ENCODE measurements at regions not wholly inside any gene's neighbourhood (a gene's known extent, or its start where the extent isn't known, plus 50 kb on each side); places are given as distances from the start of the nearest gene placed in this dataset.
"Not testable (repeated sequence)": the region's sequence is repeated elsewhere in the genome, so short reads cannot be mapped to it uniquely, and the experiment has no call there.

DNA sequence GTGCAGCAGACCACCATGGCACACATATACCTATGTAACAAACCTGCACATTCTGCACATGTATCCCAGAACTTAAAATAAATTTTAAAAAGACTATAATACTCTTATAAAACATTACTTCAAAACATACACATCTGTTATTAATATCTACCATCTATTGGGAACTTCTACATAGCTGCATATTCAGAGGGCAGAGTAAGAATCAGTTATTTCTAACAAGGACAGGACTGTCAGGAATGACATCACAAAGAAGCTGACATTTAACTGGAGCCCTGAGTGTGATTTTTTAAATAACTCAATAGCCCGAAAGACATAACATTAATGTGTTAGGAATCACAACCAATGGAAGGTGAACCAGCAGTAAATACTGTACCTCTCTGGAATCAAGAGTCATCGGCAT, 276.7 kb upstream of the ECI2 start:
- DNase-seq (ENCODE audit: low read depth) = no peak

DNA sequence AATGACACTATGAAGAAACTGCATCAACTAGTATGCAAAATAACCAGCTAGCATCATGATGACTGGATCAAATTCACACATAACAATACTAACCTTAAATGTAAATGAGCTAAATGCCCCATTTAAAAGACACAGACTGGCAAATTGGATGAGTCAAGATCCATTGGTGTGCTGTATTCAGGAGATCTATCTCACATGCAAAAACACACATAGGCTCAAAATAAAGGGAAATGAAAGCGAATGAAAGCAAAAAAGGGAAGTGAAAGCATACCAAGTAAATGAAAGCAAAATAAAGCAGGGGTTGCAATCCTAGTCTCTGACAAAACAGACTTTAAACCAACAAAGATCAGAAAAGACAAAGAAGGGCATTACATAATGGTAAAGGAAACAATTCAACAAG, 272.3 kb upstream of the ECI2 start:
- not testable (repeated sequence) for DNase-seq (ENCODE audit: low read depth)

DNA sequence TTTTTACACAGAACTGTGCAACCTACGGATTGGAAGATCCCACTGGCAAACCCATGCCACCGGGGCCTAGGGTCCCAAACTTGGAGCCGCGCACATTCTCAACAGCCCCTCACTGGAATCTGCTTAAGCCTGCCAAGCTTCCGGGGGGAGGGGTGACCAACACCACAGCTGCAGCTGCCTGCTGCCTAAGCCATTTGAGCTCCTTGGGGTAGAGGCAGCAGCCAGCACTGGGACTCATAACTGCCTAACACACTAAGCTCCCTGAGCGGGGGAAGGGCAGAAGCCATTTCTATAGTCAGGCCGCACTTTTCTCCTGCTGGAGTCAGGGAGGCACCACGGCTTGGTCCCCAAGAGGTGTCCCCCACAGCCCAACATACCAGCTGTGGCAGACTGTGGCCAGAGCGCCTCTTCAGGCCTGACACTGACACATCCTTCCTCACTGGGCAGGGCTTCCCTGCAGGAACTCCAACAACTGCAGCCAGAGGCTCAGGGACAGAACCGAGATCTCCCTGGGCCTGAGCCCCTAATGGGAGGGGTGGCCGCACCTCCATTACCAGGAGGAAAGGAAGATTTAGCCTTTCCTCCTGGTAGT, 270.3 kb upstream of the ECI2 start:
- DNase-seq (ENCODE audit: low read depth) = no peak

DNA sequence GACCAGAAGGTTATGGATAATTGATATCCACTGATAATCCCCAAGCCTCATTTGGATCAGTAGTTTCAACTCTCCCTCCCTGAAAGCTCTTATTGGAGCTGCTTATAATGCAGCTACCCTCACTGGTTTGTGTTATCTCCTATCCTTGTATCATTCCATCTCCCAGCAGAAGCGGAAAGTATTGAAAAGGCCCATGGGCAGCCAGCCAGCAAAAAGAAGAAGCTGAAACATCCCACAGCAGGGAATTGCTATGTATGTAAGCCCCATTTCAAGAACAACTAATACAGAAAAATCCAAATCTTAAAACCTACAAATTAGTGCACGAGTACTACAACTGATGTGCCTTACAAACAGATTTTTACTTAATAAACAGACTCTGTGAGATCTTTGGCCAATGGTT, 269.0 kb upstream of the ECI2 start:
- no peak for DNase-seq (ENCODE audit: low read depth)

DNA sequence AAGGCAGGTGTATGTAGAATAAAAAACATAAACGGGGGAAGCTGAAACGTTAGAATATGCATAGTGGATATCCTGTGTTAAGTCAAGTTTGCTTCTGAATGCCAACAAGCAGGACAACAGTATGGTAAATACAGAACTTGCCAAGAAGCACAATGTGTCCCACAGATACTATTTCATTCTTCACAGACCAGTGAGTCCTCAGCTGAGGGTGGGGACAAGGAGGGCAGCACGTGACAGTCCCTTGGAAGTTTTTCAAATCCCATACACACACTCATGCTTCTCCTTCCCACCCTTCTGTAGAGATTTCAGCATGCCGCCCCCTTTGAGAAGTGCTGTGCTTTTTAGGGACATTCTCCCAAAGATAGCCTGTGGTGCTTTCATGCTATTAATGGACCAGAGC, 268.5 kb upstream of the ECI2 start:
- DNase-seq (ENCODE audit: low read depth) = no peak

DNA sequence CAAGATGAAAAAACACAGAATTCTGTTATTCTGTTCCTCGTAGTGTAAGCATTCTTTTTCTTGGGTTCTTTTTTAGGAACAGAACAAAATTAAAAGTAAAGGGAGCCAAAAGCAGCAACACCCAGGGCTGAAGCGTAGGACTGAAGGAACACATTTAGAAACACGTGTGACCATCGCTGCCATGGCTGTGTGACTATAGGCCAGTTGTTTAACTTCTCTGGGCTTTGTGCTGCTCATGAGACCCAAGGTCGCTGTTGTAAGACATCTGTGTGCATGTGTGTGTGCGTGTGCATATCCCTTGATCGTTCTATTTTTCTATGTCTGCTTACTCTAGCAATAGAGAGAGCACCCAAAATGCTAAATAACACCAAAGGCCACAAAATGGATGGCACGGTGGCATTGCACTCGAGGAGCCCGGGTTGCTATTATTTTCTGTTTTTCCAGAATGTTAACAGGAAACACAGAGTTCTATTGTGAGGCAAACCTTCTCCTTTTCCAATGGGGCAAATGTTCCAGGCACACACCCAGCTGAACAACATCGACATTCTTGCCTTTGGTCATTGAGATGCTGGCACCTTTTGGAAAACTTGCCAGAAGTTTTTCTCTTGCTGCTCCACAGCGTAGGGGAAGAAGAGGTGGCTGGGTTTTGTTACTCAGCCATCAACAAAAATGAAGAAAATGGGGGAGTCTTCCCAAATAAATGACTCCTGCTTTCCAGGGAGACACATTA, 267.8 kb upstream of the ECI2 start:
- no peak for DNase-seq (ENCODE audit: low read depth)

DNA sequence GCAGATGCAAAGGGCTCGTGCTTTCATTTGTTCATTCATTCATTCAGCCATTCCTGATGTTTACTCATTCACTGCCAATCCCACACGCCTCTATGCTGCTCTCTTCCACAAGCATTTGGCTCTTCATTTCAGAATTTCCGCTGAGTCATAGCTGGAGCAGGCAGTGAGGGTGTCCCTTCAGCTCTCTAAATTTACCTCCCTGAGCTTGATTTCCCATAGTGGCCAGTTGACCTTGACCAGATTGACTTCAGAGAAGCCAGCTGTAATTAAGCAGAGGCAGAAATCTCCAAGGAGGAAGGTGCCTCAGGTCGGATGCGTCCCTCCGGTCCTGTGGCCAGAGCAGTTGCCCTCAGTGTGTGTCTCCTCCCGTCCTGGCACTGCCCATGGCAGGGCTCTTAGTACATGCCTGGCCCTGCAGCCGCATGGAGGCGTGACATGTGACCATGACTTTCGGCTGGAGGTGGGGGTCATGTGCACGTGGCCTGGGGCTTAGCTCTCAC, 267.2 kb upstream of the ECI2 start:
- DNase-seq (ENCODE audit: low read depth) = no peak

DNA sequence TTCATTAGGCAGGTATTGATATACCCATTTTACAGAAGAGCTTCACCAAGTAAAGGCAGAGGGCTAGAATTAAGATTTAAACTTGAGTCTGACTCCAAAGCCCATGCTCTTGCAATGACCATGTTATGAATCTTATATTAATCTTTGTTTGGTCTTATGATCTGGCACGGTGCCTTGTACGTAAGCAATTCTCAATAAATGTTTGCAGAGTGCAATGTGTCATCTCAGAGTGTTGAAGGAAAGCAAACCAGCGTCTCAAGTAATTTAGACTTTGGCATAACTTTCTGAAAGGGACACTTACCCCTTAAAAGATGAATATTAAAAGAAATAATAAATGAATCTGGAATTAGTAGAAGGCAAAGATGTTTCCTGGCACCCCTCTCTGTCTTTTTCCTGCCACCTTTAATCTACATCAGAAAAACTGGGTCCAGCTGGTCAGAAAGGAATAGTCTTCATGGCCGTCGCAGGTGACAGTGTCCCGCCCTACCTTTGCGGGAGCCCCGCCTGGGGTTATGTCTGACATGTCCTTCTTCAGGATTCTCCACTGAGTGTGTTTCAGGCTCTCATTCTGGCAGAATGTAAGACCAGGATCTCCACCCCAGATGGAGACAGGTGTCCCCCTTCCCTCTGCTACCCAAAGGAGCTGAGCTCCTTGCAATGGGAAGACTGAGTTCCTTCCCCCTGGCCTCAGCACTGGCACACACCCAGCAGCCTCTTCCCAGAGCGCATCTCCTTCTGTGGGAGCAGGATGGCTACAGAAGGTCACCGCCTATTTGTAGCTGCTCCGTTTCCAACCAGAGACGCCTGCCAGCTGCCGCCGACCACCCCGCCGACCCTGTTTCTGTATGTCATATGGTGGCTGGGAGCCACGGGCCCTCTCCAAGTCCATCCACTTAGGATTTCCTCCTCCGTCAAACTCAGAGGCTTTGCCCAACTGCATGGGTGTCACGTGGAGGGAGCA, 266.3 kb upstream of the ECI2 start:
- DNase-seq (ENCODE audit: low read depth) = no peak

DNA sequence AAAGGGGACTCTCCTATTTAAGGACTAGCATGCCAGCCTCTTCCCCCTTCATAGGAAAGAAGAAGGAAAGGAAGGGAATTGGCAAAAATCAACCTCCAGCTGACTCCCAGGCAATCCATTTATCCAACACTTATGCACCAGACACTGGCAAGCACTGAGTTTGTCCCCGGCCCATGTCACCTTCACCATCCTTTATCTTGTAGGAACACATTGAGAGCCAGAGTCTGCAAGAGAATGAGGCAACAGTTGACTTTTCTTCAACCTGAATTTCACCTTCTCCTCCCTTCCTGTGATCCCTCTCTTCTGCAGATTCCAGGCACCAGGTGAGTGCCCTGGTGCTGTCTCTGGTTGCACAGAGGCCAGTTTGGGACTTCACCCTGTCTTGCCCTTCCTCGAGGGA, 264.3 kb upstream of the ECI2 start:
- DNase-seq (ENCODE audit: low read depth) = no peak

DNA sequence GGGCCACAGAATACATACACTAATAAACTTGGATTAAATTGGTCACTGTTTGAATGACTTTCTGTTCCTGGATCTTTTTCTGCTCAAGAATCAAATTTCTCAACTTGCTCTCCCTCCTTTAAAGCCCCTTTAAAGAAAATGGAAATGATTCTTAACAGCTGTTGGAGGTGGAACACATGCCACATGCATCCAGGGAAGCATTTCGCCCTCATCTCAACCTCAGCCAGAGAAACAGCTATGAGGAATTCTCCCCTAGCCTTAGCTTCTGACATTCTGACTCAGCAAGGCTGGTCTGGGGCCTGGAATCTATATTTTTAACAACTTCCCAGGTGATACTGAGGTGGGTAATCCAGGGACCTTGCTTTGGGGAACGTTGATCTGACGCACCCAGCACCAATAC, 263.4 kb upstream of the ECI2 start:
- no peak for DNase-seq (ENCODE audit: low read depth)

DNA sequence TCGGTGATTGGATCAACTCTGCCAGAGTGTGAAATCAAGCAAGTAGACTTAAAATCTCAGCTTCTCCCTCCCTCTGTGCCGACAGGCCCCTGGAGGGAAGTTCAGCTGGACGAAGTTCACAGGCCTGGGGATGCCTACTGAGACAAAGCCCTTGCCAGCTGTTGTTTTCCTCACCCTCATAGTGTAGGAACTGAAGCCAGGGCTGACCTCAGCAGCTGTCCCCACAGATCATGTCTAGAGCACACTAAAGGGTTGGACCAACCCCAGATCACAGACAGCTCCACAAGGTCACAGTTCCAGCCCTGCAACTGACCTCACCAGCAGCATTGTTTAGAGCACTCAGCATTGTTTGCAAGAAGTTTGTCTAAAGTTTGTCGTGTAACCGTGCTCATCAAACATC, 261.9 kb upstream of the ECI2 start:
- DNase-seq (ENCODE audit: low read depth) = no peak

DNA sequence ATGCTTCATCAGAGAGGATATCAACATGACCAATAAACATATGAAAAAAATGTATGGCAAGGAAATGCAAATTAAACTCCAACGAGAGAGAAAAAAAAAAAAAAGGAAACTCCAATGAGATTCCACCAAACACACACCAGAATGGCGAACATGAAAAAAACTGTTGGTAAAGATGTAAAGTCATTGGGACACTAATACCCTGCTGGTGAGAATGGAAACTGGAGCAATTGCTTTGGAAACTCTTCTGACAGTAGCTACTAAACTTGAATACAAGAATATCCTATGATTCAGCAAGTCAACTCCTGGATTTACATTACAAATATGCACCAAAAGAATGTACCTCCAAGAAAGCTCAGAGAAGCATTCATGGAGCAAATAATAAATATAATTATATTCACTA, 260.7 kb upstream of the ECI2 start:
- DNase-seq (ENCODE audit: low read depth) = no peak

DNA sequence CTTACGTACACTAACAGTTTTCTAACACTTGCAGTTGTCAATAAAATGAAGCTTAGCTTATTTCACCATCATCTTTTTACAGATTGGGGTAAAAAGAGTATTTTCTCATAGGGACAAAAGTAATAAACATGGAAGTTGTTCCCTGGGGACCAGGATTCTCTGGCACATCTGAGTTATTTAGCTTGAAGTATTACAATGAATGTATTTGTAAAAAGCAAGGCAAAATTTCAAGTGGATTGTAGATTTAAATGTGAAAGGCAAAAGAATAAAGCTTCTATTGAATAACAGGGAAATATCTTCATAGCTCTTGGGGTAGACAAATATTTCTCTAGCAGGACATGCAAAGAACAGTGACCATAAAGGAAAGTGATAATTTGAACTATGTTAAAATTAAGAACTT, 260.0 kb upstream of the ECI2 start:
- DNase-seq (ENCODE audit: low read depth) = no peak

DNA sequence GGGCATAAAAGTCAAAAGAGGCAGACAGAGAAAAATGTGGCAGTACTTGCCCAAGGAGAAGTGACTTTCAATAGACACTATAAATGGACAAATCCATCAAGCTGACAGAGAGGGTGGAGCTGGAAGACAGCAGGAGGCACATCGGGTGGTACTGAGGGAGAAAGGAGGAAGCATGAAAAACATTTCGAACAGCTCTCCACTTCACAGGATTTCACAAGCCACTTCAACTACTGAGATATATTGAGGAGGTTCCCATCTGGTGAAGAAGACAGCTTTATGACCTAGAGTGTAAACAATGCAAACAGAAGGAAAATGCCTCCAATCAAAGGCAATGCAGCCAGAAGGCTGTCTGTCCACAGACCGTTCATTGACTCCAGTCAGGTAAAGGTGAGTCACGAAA, 259.4 kb upstream of the ECI2 start:
- DNase-seq (ENCODE audit: low read depth) = no peak

DNA sequence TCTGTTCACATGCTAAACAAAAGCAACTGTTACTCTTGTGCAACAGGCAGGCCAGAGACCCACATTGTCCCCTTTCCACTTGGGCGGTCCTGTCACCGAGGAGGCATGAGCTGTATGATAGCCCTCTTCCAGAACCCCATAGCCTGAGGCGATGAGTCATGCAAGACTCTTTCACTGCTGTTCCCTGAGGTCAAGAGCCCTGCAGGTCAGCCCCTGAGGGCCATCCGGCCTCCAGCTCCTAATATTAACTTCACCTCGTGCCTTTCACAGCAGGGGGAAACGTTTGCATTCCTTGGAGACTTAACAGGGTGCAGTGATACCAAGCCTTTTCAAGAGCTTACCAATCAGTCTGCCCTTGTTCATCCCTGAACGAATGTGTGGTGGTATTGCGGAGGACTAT, 253.3 kb upstream of the ECI2 start:
- DNase-seq (ENCODE audit: low read depth) = no peak

DNA sequence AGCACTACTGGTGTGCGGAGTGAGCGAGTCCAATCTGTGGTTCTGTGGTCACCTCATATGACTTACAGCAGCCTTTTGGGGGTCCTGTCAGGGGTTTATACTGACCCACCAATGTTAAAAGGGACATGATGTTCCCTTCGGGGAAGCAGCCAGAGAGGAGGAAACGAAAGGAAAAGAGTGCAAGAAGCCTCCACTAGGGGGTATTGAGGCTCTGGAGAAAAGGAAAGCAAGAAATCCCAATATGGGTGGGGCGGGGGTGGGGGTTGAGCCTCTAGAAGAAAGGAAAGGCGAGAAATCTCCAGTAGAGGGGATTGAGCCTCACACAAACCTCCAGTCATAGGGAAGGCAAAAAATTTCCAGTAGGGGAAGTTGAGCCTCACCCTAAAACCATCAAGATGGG, 249.3 kb upstream of the ECI2 start:
- no peak for DNase-seq (ENCODE audit: low read depth)

DNA sequence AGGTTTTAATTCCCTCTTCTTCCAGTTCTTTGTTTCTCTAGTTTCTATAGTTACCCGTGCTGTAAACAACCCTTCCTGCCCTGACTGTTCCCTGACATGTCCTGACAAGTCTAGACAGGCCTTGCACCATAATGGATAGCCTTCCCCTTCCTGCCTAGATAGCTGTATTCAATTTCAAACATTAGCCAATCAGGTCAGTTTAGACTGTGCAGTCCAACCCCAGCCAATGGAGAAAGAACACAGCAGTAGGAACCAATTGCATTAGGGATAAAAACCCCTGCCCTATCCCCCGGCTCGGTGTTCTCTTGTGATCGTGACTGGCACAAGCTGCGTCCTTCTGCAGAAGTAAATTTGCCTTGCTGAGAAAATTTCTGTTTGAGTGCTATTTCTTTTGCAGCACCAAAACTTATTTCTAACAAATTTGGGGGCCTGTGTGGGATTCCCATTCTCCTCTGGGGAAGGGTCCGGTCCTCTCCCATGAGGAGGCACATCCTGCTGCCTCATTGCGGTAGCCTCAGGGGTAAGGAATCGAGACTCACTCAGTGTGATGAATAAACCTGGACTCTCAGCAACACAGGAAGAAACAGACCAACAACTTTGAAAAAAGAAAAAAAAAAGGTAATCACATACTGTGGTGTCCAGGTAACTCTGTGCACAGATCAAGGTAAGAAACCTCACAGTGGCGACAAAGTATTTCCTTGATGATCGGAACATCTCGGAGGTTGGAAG, 248.7 kb upstream of the ECI2 start:
- no peak for DNase-seq (ENCODE audit: low read depth)

DNA sequence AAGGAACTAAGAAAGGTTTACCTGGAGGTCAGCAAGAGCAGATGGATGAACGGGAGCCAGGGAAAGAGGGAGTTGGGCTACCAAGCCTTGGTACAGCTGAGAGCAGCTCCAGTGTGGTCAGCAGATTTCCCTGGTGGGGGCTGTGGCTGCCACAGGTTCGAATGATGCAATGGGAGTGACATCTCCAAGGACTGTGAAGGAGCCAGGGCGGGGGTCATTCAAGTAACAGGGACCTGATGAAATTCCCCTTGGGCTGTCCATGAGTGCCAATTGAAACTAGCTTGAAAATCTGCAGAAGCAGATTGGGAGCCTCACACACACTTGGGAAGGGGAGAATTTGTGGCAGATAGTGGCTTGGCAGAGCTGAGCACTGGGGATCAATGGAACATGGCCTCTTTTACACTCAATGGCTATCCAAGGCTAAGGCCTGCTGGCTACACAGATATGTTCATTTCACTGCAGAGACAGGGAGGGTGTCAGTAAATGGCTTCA, 247.0 kb upstream of the ECI2 start:
- DNase-seq (ENCODE audit: low read depth) = no peak

DNA sequence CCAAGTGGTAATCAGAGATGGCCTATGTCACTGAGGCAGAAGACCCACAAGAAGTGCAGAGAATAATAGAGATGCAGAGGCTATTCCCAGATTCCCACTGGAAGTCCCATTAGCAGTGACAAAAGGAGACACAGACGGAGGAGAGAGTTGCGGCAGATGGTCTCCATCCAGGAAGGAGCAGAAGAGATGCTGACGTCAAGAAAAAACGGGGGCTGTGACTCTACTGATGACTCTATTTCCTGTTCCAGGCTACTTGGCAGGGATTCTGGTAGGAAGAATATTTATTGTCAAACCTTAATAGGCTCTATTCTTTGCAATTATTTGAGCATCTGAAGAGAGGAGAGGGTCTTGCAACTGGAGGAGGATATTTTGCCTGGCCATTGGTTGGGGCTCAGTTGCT, 246.0 kb upstream of the ECI2 start:
- DNase-seq (ENCODE audit: low read depth) = no peak

DNA sequence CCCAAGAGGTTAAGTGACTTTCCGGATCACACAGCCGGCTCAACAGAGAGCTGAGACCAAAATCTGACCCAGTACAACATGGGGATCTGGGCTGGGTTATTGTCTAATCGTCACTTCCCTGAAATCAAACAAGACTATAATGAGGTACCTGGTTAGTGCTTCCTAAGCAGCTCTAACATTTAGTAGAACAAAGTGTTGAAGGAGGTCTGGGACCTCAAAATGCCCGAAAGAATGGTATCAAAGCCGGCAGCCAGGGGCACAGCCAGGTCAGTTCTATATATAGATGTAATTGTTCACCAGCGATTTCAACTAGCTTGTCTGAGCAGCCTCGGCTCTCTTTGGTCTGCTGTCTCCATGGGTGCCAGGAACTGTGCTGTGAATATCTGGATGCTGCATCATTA, 245.5 kb upstream of the ECI2 start:
- DNase-seq (ENCODE audit: low read depth) = no peak

DNA sequence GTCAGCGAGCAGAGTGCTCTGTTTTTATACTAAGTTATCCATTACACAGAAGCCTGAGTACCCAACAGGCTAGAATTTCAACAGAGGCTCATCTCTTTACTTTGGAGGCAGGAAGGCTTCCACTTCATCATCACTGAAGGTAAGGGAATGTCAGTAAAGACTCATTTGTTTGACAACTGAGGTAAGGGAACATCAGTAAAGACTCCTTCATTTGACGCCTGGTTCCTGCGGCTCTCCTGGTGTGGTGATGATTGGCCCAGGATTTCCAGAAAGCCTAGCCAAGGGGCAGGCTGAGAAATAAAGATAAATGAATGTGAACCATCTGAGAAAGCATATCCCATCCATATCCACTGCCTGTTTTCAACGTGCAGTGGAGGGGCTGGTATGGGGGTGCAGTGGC, 244.6 kb upstream of the ECI2 start:
- DNase-seq (ENCODE audit: low read depth) = no peak

Measured in stimulated activated CD4-positive, alpha-beta T cell treated with anti-CD3 and anti-CD28 coated beads, Interleukin-2, amount 100 ng/mL, for 4 hours (primary cell).